CD4-positive, alpha-beta T cell treated with Interferon alpha-2 for 1 hour (primary cell): ENCODE measurements at regions not wholly inside any gene's neighbourhood (a gene's known extent, or its start where the extent isn't known, plus 50 kb on each side); places are given as distances from the start of the nearest gene placed in this dataset.
A peak's percentile ranks its signal among the peaks of the same experiment; 100 is the strongest.
"Not testable (repeated sequence)": the region's sequence is repeated elsewhere in the genome, so short reads cannot be mapped to it uniquely, and the experiment has no call there.

Source experiments
- DNase-seq, 2 donors: peaks; one replicate each; pipeline ENCODE4 v3.0.0-alpha.2; 2020 to 2022

DNA sequence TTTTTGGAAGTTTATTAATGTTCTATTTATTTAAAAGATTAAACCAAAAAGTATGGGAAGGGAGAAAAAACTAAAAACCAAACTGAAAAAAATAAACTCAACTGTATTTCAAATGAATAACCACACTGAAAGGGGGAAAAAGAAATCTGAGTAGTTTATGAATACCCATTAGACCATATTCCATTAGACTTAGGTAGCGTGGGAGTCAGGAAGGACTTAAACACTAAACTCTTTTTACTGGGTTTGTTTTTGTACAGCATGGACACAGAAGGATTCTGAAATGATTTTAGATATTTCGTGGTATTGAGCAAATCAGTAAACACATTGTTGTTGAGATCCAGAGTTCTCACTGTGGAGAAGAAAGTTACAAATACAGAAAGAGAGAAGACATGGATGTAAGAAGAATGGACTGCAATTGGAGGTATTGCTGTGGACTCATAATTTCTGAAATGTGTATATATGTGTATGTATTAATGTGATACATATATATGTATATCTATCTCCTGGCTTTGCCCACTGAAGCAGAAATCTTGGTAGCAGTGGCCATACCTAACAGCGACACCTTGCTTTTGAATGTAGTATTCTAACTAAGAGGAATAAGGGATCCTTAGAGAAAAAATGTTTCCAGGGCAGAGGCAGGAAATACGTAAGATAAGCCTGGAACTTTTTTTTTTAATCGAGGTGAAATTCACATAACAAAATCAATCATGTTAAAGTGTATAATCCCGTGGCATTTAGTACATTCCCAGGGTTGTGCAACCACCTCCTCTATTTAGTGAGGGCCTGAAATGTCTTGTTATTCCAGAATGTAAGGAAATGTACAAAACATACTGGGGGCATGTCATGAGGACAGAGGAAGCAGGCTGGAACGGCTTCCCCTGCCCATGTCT, 228.8 kb downstream of the SMARCA2 start:
- no peak for DNase-seq

DNA sequence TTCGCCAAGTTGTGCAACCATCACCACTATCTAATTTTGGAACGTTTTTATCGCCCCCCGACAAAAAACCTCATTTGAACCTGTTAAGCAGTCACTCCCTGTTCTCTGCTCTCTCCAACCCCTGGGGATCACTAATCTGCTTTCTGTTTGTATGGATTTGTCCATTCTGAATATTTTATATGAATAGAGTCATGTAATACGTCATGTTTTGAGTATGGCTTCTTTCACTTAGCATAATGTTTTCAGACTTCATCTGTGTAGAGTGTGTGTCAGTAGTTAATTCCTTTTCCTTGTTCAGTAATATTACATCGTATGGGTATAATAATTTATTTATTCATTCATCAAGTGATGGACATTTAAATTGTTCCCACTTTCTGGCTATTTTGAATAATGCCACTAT, 232.2 kb downstream of the SMARCA2 start:
- DNase-seq = no peak

DNA sequence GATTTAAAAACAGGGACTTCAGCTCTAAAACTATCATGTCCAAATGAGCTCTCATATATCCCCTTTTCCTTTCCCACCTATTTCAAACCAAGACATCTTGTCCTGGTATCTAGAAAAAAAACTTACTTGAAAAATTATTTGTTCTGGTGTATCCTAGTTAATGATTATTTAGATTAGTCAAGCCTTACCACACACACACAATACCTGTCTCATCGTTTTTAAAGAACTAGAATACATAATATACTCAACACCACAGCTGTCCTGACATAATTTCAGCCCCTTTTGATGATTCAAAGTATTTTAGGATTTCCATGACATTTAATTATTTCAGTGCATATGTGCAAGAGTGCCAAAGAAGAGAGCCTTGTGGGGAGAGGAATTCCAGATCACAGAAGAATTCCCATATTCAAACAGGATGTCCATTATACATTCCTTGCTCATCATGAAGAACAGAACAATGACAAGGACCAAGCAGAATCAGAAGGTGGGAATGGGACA, 233.7 kb downstream of the SMARCA2 start:
- DNase-seq = no peak

DNA sequence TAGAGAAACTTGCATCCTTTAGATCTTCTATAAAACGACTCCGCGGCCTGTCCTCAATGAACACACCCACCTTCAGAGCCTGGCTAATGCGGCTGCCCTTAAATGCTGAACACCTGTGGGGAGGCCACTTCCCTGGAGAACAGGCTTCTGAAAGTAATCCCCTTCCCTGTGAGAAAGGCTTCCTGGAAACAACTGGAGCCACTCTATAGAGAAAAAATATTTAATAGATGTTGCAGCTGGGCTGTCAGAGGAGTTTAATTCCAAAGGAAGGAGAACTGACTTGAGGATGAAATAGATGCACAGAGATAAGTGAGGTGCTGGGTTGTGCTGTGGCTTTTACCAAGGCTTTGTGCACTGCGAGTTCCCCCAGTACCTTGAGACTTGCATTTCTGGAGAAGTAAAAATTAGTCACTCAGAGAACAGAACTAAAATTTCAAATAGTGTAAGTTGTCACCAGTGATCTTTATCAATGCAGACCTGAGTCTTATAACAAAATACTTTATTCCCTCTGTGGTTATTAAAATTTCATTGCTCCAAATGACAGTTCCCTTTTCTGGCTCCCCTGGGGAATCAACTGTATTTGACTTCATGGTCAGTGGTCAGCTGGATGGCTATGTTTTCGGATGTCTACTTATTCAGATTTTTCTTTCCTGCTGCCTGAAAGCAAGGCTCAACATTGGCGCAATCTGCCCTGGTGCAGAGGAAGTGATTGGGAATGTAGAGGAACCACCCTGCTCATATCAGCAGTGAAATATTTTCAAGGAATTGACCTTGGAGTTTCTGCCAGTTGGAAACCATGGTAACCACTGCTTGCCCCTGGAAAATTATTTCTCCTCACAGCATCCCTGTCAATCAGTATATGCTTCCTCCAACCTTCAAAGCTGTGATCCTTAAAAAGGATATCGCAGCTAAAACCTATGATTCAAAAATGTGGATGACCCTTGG, 238.8 kb downstream of the SMARCA2 start:
- no peak for DNase-seq

DNA sequence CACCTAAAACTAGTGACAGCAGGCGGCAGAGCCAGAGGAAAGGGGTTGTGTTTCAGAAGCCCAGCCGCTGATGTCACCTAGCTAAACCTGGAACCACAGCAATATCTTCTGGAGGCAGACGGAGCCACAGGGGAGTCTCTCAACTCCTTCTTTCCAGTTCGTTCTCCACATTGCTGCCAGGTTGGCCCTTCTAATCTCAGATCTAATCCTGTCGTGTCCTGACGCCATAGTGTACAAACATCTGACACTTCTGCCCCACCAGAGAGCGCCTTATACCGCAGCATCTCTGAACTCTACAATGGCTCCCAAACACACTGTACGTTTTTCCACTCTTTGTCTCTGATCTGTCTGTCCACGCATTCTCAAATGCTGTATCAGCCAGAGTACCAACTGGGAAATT, 240.0 kb downstream of the SMARCA2 start:
- DNase-seq = no peak

DNA sequence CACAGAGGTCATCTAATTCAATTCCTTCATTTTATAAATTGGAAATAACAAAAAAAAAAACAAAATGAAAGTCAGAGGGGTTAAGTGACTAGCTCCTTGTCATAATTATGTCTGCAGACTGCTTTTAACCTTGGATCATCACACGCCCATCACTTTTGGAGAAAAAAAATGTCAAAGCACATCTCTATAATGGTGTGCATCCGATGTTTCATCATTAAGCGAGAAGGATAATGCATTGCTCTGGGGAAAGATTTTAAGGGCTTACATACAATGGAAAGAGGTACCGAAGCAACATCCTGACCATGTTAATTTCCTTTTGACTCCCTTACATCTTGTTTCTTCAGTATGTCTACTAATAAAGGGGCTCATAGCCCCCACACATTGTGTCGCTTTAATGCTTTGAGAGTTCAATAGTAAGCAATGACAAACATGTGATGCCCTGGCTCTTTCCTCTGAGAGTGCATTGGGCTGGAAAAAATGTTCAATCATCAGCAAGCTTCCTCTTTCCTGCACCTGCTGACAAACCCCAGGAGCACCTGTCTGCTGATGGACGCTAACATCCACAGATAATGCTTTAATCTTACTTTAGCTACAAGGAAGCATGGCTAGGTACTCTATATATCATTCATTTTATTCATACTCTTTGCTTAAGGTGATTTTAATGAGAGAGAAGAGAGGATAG, 242.2 kb downstream of the SMARCA2 start:
- DNase-seq = no peak

DNA sequence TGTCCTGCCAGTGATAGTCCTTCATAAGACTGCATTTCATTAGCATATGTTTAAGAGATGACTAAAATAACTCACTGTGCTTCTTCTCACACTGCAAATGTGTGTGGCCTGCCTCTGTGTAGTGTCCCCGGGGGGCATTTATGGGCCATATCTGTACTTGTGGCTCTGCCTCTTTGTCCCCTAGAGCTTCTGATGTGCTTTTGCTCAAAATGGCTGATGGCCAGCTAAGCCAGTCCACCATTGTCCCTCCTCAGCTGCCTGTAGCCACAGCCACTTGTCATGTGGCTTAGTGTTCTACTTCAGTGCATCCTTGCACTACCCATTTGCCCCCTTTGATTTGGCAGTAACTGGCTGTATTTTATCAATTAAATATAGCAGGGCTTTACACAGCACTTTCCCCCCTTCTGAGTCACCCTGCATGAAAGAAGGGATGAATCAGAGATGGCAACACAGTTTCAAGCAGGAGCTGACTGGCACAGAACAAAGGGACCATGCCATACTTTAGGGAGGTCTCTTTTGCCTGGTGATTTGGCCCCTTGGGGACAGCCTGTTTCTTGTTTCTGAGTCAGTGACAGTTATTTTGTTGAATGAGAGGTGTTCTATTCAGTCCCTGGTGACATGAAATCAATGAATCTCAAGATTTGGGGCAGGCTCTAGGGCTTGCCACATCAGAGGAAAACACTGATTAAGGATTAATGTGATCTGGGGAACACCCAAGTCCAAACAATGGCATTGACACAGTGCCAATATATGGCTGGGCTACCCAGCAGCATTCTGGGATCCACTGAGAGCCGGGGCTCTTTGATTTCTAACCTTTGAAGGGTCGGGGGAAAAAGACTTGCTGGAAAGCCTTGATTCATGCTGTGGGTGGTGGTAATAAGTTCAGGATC, 245.5 kb downstream of the SMARCA2 start:
- DNase-seq = no peak

DNA sequence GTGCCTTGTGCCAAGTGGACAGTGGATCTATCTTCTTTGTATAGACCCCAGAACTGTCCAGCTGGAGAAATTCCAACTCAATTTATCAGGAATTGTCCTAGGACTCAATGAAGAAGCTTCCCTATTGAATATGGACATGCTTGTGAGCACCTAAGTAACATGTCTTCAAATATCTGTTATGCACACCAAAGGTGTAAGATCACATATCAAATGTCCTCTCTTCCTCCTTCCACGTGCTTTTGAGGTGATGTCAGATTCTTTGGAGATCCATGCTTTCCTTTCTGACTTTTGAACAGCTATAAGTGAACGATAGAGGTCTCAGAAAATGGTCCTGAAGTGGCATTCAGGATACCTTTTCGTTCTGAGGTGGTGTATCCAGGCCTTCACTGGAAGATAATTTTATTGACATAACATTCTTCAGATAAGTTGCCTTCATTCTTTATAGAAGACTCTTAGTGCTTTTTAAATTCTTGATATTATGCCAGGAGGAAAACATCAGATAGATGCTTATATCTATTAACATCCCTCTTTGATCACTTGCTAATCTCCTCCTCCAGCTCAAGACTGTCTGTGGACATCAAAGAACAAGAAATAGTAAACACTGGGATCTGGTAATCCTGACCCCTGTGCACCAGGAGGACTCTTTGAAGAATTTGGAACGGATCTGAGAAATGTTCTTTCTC, 246.4 kb downstream of the SMARCA2 start:
- DNase-seq = no peak

DNA sequence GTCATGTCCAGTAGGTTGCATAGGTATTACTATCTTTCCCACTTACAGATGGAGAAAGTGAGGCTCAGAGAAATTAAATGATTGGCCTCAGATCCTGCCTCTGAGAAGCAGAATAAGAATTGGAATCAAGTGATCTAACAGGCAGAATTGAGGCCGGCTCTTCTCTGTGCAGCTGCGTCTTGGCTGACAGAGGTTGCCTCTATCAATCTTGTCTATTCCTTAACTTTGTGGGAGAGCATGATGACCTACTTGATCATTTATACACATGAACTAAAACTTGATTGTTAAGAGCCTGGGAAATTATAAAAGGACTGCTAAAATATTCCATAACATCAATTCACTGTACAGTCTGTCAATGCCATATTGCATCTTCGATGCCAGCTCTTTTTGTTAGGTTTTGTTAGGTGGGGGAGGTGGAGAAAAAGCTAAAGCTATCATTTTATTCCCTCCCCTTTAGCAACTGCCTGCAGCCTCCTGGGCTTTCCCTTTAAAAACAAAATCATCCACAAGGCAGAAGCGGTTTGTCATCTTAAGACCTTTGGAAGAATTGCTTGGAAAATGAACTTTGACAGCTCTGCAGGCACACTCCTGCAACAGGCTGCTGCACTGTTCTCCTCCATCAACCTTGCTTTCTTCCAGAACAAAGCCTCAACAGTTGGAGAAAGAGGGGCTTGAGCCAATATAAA, 247.4 kb downstream of the SMARCA2 start:
- DNase-seq = no peak

DNA sequence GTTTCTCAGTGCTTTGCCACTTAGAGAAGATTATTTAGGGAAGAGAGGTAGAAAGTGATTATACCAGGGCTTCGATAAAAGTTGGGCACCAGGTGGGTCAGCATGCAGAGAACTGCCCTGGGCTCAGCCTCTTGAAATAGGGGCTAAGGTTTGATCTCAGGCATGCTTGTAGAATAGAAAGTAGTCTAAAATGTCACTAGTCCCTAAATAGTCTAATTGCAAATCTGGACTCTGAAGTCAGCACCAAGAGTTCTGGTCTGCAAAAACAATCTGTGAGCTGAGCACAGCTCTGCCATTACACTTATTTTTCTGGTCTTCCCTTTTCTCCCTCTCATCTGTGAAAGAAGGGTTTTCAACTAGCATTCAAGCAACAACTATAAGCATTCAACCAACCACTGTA, 248.0 kb downstream of the SMARCA2 start:
- no peak for DNase-seq

DNA sequence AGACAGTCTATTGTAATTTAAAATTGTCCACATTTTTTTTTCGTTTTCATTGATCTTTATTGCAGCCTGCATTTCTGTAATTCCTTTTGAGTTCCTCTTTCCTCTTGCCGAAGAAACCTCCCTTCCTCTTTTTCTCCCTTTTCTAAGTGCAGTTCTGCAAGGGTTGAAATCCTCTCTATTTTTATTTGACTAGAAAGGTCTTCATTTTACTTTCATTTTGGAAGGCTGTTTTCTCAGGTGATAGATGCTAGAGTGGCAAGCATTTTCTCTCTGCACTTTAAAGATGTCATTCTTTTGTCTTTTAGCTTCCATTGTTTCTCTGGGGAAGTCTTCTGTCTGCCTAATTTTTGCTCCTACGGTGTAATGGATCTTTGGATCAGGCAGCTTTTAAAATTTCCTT, 248.5 kb downstream of the SMARCA2 start:
- DNase-seq = no peak

DNA sequence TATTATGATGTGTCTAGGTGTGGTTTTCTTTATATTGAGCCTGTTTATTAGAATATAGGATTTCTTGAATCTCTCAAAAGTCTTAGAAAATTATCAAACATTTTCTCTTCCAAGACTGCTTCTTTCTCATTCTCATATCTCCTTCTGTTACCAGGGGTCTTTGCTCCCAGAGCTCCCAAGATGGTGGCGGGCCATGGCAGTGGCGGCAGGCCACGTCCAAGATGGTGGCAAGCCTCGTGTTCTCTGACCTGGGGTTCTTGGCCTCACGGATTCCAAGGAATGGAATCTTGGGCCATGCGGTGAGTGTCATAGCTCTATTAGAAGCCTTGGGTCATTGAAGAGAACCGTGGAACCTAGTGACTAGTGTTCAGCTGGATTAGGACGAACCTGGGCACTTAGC, 248.9 kb downstream of the SMARCA2 start:
- DNase-seq = no peak

DNA sequence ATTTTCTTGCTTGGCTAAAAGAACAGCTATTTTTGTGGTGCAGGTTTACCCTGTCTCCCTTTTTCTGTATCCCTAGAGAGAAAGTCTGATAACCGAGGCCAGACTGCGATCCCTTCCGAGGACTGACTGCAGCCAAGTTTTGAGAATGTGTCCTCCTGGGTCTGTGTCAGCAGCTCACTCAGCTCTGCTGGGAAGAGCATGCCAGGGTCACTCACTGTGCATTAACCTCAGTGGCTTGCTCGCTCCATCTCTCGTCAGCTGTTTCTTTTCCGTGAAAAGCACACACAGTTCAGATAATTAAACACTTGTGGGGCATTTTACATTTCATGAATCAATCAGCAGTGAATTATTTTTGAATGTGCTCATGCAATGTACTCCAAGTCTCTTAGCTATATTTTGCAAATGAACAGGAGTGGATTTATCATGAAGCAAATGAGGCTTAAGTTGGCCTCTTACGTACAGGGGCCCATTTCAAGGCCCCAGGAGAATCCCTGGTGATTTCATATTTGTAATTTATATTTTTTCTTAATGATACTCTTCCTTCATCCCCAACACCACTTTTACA, 252.1 kb downstream of the SMARCA2 start:
- no peak for DNase-seq

DNA sequence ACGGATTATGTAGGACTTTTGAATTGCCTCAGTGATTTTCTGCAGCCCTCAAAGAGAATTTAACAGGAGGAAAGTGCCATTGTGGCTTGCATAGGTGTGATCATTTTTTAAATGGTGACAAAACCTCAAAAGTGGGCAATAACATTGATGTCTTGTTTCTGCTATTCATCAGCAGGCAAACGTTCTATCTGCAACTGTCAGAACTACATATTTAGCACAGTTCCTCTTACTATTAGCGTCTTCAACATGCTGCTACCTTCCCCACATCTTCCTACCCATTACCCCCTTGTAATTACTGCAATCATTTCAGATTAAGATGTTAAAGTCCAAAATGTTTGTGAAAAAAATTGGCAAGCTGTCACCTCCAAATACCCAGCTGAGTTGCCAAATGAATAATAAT, 254.6 kb downstream of the SMARCA2 start:
- DNase-seq = no peak

DNA sequence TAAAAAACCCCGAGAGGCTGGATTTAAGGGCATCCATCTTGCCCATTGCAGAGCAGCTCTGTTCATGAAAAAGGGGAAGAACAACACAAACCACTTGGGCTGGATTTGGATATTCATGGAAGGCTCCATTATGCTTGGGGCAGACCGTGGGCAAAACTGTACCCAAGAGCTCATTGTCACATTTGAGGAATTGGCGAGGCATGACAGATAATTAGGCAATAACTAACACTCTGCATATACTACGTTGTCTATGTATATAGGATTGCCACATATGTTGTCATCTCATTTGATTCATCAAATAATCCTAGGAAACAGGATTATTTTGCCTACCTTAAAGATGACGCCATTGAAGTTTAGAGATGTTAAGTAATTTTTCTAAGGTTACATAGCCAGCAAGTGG, 255.4 kb downstream of the SMARCA2 start:
- DNase-seq = no peak

DNA sequence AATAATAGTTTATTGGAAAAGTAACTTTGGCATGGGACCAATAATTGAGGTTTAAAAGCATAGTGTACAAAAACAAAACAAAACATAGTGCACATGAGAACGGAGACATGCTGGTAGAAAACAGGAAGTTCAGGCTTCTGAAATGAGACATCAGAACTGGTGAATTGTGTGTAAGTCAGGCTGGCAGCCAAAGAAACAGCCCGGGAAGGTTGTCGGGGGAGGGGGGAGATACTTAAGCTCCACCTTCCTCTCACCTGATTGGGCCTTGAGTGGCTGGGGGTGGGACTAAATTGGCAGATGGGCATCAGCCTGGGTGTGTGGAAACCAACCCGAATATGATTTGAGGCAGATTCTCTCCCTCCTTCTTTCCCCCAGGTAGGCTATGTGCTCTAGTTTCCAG, 256.3 kb downstream of the SMARCA2 start:
- DNase-seq = peak; percentile 25 to 40

DNA sequence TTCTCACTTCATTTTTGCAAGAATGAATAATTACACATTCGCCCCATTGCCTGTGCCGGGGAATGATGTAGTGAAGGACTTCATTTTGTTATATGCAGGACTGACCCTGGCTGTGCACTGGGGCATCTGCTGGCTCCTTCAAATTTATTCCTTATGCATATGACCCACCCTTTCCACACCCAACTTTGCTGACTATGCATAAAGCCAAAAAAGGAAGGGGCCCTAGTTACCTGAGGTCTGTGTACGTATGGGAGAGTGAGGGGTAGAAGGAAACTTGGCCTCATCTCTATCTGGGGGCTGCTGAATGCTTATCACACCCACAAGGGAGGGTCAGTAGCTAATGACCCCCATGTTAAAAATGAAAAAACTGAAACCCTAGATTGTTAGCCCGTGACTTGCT, 259.6 kb downstream of the SMARCA2 start:
- no peak for DNase-seq

DNA sequence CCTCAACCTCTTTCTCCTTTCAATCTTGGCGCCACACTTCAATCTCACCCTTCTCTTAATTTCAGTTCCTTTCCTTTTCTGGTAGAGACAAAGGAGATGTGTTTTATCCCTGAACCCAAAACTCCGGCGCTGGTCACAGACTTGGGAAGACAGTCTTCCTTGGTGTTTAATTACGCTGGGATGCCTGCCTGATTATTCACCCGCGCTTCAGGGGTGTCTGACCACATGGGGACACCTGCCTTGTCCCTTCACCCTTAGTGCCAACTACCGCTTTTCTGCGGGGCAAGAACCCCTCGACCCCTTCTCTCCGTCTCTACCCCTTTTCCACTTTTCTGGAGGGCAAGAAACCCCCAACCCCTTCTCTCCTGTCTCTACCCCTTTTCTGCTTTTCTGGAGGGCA, 261.1 kb downstream of the SMARCA2 start:
- DNase-seq = no peak

DNA sequence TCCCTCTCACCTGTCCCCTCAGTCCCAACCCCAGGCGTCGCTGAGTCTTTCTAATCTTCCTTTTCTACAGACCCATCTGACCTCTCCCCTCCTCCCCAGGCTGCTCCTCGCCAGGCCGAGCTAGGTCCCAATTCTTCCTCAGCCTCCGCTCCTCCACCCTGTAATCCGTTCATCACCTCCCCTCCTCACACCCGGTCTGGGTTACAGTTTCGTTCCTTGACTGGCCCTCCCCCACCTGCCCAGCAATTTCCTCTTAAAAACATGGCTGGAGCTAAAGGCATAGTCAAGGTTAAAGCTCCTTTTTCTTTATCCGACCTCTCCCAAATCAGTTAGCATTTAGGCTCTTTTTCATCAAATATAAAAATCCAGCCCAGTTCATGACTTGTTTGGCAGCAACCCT, 262.0 kb downstream of the SMARCA2 start:
- not testable (repeated sequence) for DNase-seq

DNA sequence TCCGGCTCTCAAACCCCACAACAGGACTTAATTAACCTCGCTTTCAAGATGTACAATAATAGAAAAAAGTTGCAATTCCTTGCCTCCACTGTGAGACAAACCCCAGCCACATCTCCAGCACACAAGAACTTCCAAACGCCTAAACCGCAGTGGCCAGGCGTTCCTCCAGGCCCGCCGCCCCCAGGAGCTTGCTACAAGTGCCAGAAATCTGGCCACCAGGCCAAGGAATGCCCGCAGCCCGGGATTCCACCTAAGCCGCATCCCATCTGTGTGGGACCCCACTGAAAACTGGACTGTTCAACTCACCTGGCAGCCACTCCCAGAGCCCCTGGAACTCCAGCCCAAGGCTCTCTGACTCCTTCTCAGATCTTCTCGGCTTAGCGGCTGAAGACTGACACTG, 262.5 kb downstream of the SMARCA2 start:
- DNase-seq = not testable (repeated sequence)
